ENCODE measurements at regions not wholly inside any gene's neighbourhood (a gene's known extent, or its start where the extent isn't known, plus 50 kb on each side); places are given as distances from the start of the nearest gene placed in this dataset.

DNA sequence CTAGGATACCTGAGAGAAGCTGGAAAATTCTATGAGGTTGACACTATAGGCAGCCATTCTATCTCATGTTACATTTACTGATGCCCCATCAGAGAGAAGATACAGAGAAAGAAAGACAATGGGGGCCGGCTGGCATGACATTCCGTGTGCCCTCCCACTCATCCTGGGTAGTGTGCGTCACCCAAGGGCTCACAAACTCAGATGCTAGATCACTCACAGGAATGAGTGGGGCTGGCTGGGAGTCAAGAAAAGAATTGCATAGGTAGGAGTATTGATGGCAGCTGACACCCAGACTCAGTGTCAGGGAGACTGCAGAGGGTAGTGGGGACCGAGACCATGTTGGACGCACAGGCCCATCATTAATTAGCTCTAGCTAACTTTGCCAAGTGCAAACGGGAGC is 1113.5 kb upstream of the AUTS2 start:
- Mint-ChIP-seq H3K27me3 (ENCODE audit: low read depth) (no peaks in the 10 kb centered on the region), H3K4me3 (no peak overlapping the region), H3K27ac (no peak overlapping the region), H3K9me3 (peaks cover 5 to 14% of the 10 kb centered on the region in 2 donors), H3K4me1 (ENCODE audit: low read depth) (no peaks in the 10 kb centered on the region), H3K36me3 (ENCODE audit: insufficient read depth in 2 of 2) (peaks cover 1 to 4% of the 10 kb centered on the region in 2 donors)
- DNase-seq, result no peak
- no peak for ATAC-seq (replicated peaks in 1 of 2)

DNA sequence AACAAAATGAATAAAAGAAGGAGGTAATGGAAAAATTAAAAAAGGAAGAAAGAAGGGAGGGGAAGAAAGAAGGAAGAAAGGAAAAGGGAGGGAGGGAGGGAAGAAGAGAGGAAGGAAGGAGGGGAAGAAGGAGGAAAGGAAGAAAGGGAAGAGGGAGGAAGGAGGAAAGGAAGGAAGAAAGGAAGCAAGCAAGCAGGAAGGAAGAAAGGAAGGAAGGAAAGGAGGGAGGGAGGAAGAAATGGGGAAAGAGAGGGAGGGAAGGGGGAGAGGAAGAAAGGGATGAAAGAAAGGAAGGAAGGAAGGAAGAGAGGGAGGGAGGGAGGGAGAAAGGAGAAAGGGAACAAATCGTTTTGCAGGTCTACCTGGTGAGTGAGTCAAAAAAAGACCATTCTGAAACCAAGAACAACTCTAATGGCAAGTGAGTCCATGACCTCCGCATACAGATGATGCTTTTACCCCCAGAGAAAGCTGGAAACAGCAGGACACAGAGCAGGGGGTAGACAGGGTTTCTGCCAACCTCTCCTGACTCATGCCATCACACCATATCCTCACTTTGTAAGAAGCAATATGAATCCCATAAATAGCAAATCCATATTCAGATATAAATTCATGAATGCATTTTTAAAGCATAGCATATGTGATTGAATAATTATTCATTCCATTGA is 1112.9 kb upstream of the AUTS2 start:
- ATAC-seq (replicated peaks in 1 of 2) (no peak), DNase-seq (no peak)
- Mint-ChIP-seq H3K36me3 (ENCODE audit: insufficient read depth in 2 of 2) (peaks cover 1 to 4% of the 10 kb centered on the region in 2 donors), H3K9me3 (peaks cover 5 to 14% of the 10 kb centered on the region in 2 donors), H3K4me3 (no peak overlapping the region), H3K27me3 (ENCODE audit: low read depth) (no peaks in the 10 kb centered on the region), H3K4me1 (ENCODE audit: low read depth) (no peaks in the 10 kb centered on the region), H3K27ac (no peak overlapping the region)

DNA sequence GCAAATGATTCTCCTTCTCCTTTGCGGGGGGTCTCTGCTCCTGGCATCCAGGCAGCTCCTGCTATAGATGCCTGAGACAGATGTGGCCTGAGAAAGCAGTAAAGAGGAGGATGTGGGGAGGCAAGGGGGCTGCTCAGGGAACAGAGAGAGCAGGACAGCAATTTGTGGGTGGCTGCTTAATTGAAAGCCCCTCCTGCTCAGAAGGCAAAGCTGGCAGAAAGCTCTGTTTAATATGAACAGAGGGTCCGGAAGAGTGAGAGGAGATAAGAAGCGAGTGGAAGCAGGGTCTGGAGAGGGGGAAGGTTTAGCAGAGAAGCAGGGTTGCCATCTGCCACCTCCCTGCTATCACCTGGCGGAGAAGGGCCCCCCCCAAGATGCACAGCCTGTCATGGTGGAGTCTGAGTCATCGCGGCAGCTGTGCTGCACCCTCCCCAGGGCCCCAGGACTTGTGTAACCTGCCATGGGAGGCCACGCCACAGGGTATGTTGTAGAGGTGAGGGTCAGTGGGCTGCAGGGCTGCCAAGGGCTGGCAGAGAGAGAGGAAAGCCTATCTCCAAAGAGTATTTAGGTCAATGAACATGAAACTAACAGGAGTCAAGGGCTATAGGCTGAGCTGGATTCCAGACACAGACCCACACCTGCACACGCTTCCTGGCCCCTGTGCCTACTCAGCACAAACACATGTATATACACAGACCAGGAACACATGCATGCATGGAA is 1109.8 kb upstream of the AUTS2 start:
- ATAC-seq (replicated peaks in 1 of 2) (no peak), DNase-seq (no peak)
- Mint-ChIP-seq H3K4me3 (no peak overlapping the region), H3K36me3 (ENCODE audit: insufficient read depth in 2 of 2) (peaks cover 1 to 4% of the 10 kb centered on the region in 2 donors), H3K9me3 (peaks cover 5 to 8% of the 10 kb centered on the region in 2 donors), H3K27me3 (ENCODE audit: low read depth) (no peaks in the 10 kb centered on the region), H3K4me1 (ENCODE audit: low read depth) (no peaks in the 10 kb centered on the region), H3K27ac (no peak overlapping the region)

DNA sequence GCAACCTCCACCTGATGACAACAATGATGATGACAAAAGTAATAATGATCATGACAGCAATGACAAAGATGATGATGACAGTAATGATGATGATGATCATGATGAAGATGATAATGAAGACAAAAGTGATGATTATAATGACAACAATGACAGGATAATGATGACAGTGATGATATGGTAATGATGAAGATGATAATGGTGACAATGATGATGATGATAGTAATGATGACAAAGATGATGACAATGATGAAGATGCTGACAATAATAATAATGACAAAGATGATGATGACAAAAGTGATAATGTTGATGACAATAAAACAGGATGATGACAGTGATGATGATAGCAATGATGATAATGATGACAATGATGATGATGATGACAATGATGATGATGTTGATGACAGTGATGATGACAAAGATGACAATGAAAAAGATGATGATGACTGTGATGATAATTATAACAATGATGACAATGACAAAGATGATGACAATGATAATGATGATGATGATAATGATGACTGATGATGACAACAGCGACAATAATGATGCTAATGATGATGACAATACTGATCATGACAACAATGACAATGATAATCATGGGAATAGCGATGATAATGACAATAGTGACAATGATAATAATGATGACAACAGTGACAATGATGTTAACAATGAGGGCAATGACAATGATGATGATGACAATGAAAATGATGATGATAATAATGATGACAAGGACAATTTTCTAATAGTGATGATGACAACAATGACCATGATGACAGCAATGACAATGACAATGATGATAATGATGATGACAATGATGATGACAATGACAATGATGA is 1106.5 kb upstream of the AUTS2 start:
- Mint-ChIP-seq H3K4me1 (ENCODE audit: low read depth) (no peaks in the 10 kb centered on the region), H3K36me3 (ENCODE audit: insufficient read depth in 2 of 2) (peaks cover 0 to 1% of the 10 kb centered on the region in 2 donors), H3K9me3 (peaks cover 2 to 8% of the 10 kb centered on the region in 2 donors), H3K27ac (no peak overlapping the region), H3K27me3 (ENCODE audit: low read depth) (no peaks in the 10 kb centered on the region), H3K4me3 (no peak overlapping the region)
- ATAC-seq (replicated peaks in 1 of 2) (no peak), DNase-seq (no peak)

GRCh38 chr7:68492359-68492690 is 1106.0 kb upstream of the AUTS2 start:
- Mint-ChIP-seq H3K27me3 (ENCODE audit: low read depth) (no peaks in the 10 kb centered on the region), H3K36me3 (ENCODE audit: insufficient read depth in 2 of 2) (peaks cover 1 to 3% of the 10 kb centered on the region in 2 donors), H3K9me3 (peaks cover 5 to 11% of the 10 kb centered on the region in 2 donors), H3K4me1 (ENCODE audit: low read depth) (no peaks in the 10 kb centered on the region), H3K27ac (no peak overlapping the region), H3K4me3 (no peak overlapping the region)
- ATAC-seq (replicated peaks in 1 of 2), result no peak
- DNase-seq, result no peak

DNA sequence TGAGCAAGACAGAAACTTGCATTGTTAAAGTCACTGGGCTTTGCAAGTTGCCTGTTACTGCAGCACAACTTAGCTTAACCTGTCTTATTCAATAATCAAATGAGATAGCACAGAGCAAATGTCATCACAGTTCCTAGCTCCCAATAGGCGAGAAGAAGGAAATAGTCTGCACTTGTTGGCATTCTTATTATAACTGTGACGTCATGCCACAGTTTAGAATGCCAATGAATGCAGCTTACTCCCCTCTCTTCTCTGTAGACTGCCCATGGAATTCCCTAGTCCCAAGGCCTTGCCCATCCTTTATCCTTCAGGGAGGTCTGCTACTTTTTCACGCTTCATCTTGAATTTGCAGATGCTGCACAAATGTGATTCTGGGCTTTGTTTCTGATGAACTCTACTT is 1094.9 kb upstream of the AUTS2 start:
- DNase-seq (no peak), ATAC-seq (replicated peaks in 1 of 2) (no peak)
- Mint-ChIP-seq H3K36me3 (ENCODE audit: insufficient read depth in 2 of 2) (peaks cover 0 to 6% of the 10 kb centered on the region in 2 donors), H3K4me1 (ENCODE audit: low read depth) (no peaks in the 10 kb centered on the region), H3K9me3 (peaks cover 10 to 21% of the 10 kb centered on the region in 2 donors), H3K4me3 (no peak overlapping the region), H3K27ac (no peak overlapping the region), H3K27me3 (ENCODE audit: low read depth) (no peaks in the 10 kb centered on the region)

DNA sequence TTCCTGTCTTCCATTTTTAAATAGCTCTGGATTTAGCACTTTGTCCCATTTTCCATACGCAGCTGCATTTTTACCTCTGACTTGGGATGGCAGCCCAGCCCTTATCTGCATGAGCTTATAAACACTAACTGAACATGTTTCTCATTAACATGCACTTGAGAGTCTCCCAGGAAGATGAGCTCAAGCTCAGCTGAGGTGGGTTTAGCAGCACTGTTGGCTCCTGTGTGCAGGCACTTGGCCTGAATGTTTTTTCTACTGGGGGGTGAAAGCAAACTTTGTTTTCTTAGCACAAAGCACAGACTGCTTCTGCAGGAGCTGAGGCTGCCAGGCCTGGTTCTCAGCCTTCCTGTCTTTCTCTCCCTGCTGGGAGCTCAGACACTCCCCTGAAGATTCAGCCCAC is 1093.6 kb upstream of the AUTS2 start:
- Mint-ChIP-seq H3K27me3 (ENCODE audit: low read depth) (no peaks in the 10 kb centered on the region), H3K4me1 (ENCODE audit: low read depth) (no peaks in the 10 kb centered on the region), H3K9me3 (peaks cover 20 to 26% of the 10 kb centered on the region in 2 donors), H3K27ac (no peak overlapping the region), H3K4me3 (no peak overlapping the region), H3K36me3 (ENCODE audit: insufficient read depth in 2 of 2) (peaks cover 1 to 6% of the 10 kb centered on the region in 2 donors)
- no peak for DNase-seq
- no peak for ATAC-seq (replicated peaks in 1 of 2)

- H3K27me3 Mint-ChIP-seq (ENCODE audit: low read depth), result no peaks in the 10 kb centered on the region
- peaks cover 20 to 31% of the 10 kb centered on the region in 2 donors for H3K9me3 Mint-ChIP-seq
- H3K36me3 Mint-ChIP-seq (ENCODE audit: insufficient read depth in 2 of 2), result peaks cover 1 to 6% of the 10 kb centered on the region in 2 donors
- no peak for DNase-seq
- ATAC-seq (replicated peaks in 1 of 2), result no peak
- H3K4me3 Mint-ChIP-seq, result no peak overlapping the region
- H3K4me1 Mint-ChIP-seq (ENCODE audit: low read depth), result no peaks in the 10 kb centered on the region
- no peak overlapping the region for H3K27ac Mint-ChIP-seq
Measured at GRCh38 chr7:68505721-68506120, 1092.6 kb upstream of the AUTS2 start.

- no peaks in the 10 kb centered on the region for H3K27me3 Mint-ChIP-seq (ENCODE audit: low read depth)
Measured at GRCh38 chr7:68507668-68508067, 1090.6 kb upstream of the AUTS2 start.

DNA sequence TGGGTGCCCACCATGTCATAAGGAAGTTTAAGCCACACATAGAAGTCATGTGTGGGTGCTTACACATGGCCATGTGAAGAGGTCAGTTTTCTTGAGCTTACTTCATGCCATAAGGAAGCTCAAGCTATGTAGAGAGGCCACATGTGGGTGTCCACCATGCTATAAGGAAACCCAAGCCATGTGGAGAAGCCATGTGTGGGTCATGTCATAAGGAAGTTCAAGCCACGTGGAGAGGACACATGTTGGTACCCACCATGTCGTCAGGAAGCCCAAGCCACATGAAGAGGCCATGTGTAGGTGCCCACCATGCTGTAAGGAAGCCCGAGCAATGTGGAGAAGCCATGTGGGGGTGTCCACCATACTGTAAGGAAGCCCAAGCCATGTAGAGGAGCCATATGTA is 1089.2 kb upstream of the AUTS2 start:
- ATAC-seq (replicated peaks in 1 of 2) (no peak), DNase-seq (no peak)
- Mint-ChIP-seq H3K36me3 (ENCODE audit: insufficient read depth in 2 of 2) (peaks cover 1 to 3% of the 10 kb centered on the region in 2 donors), H3K4me3 (no peak overlapping the region), H3K9me3 (peaks cover 18 to 22% of the 10 kb centered on the region in 2 donors), H3K27me3 (ENCODE audit: low read depth) (no peaks in the 10 kb centered on the region), H3K4me1 (ENCODE audit: low read depth) (no peaks in the 10 kb centered on the region), H3K27ac (no peak overlapping the region)

More at GRCh38 chr7:68507668-68508067, 1090.6 kb upstream of the AUTS2 start:
- H3K36me3 Mint-ChIP-seq (ENCODE audit: insufficient read depth in 2 of 2), result peaks cover 1 to 6% of the 10 kb centered on the region in 2 donors
- DNase-seq (no peak), ATAC-seq (replicated peaks in 1 of 2) (no peak)
- no peaks in the 10 kb centered on the region for H3K4me1 Mint-ChIP-seq (ENCODE audit: low read depth)
- H3K27ac Mint-ChIP-seq, result no peak overlapping the region
- H3K9me3 Mint-ChIP-seq, result peaks cover 21 to 27% of the 10 kb centered on the region in 2 donors
- no peak overlapping the region for H3K4me3 Mint-ChIP-seq

- H3K36me3 Mint-ChIP-seq (ENCODE audit: insufficient read depth in 2 of 2), result peaks cover 1% of the 10 kb centered on the region in 2 donors
- H3K27me3 Mint-ChIP-seq (ENCODE audit: low read depth), result no peaks in the 10 kb centered on the region
- H3K4me3 Mint-ChIP-seq, result no peak overlapping the region
- H3K9me3 Mint-ChIP-seq, result peaks cover 16 to 21% of the 10 kb centered on the region in 2 donors
- H3K27ac Mint-ChIP-seq, result no peak overlapping the region
- DNase-seq (no peak), ATAC-seq (replicated peaks in 1 of 2) (no peak)
- no peaks in the 10 kb centered on the region for H3K4me1 Mint-ChIP-seq (ENCODE audit: low read depth)
Measured at GRCh38 chr7:68509603-68510002, 1088.7 kb upstream of the AUTS2 start.

- H3K9me3 Mint-ChIP-seq, result peaks cover 19 to 21% of the 10 kb centered on the region in 2 donors
- H3K4me3 Mint-ChIP-seq, result no peak overlapping the region
- H3K27ac Mint-ChIP-seq, result no peak overlapping the region
- H3K36me3 Mint-ChIP-seq (ENCODE audit: insufficient read depth in 2 of 2), result peaks cover 1% of the 10 kb centered on the region in 2 donors
- DNase-seq (no peak), ATAC-seq (replicated peaks in 1 of 2) (no peak)
- no peaks in the 10 kb centered on the region for H3K27me3 Mint-ChIP-seq (ENCODE audit: low read depth)
- H3K4me1 Mint-ChIP-seq (ENCODE audit: low read depth), result no peaks in the 10 kb centered on the region
Measured at GRCh38 chr7:68511281-68511680, 1087.0 kb upstream of the AUTS2 start.

- H3K9me3 Mint-ChIP-seq, result peaks cover 17% of the 10 kb centered on the region in 2 donors
- no peaks in the 10 kb centered on the region for H3K4me1 Mint-ChIP-seq (ENCODE audit: low read depth)
- H3K36me3 Mint-ChIP-seq (ENCODE audit: insufficient read depth in 2 of 2), result peaks cover 0 to 1% of the 10 kb centered on the region in 2 donors
- no peak for DNase-seq
- H3K4me3 Mint-ChIP-seq, result no peak overlapping the region
- H3K27ac Mint-ChIP-seq, result no peak overlapping the region
- H3K27me3 Mint-ChIP-seq (ENCODE audit: low read depth), result no peaks in the 10 kb centered on the region
- ATAC-seq (replicated peaks in 1 of 2), result no peak
Measured at GRCh38 chr7:68512466-68512865, 1085.8 kb upstream of the AUTS2 start.

All from activated T-cell treated with anti-CD3 and anti-CD28 coated beads, Interleukin-2, amount 50 U/mL, for 72 hours (primary cell).